GM12865 (cell line): ENCODE measurements at regions not wholly inside any gene's neighbourhood (a gene's known extent, or its start where the extent isn't known, plus 50 kb on each side); places are given as distances from the start of the nearest gene placed in this dataset.

Source experiments
- DNase-seq: peaks from one replicate; pipeline ENCODE4 v3.0.0; 2010; ENCODE audit warnings: low read depth
- H3K4me3 ChIP-seq: 2 replicates; pipeline ENCODE4 v1.5.1; 2011; ENCODE audit warnings: mild to moderate bottlenecking, low read depth, low read length, control low read depth
- TF ChIP-seq, protein P1 (sequence below): IDR thresholded peaks from 2 replicates; pipeline ENCODE4 v1.5.1; 2011; ENCODE audit warnings: low read length, control low read depth, low read depth, inconsistent platforms; ENCODE audit not compliant: insufficient read depth; ENCODE audit errors: missing control alignments

DNA sequence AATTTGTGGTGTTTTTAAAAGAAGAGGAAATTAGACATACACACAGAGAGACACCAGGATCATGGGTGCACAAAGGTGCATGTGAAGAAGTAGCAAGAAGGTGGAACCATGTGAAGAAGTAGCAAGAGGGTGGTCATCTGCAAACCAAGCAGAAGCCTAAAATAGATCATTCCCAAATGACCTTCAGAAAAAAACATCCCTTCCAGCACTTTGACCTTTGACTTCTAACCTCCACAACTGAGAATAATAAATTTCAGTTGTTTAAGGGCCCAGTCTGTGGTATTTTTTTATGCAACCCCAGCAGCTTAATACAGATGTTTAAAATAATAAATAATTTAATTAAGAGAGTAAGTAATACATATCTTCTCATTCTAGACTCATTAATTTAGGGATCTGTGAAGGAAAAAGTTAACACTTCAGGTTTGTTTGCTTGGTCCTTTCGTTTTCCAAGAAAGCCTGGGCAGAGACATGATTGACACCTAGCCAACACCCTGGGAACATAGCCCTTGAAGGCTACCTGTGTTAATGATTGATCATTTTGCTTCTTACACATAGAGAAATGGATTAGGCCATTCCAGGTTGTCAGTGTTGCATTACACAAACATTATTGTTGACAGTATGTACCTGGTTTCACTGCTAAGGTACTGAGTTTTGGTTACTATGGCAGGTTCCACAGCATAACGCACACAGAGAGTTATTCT, 1331.2 kb upstream of the GBE1 start:
- H3K4me3 ChIP-seq, result no peak overlapping the region
- TF ChIP-seq, protein P1, sequence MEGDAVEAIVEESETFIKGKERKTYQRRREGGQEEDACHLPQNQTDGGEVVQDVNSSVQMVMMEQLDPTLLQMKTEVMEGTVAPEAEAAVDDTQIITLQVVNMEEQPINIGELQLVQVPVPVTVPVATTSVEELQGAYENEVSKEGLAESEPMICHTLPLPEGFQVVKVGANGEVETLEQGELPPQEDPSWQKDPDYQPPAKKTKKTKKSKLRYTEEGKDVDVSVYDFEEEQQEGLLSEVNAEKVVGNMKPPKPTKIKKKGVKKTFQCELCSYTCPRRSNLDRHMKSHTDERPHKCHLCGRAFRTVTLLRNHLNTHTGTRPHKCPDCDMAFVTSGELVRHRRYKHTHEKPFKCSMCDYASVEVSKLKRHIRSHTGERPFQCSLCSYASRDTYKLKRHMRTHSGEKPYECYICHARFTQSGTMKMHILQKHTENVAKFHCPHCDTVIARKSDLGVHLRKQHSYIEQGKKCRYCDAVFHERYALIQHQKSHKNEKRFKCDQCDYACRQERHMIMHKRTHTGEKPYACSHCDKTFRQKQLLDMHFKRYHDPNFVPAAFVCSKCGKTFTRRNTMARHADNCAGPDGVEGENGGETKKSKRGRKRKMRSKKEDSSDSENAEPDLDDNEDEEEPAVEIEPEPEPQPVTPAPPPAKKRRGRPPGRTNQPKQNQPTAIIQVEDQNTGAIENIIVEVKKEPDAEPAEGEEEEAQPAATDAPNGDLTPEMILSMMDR, result no peak
- DNase-seq, result no peak

DNA sequence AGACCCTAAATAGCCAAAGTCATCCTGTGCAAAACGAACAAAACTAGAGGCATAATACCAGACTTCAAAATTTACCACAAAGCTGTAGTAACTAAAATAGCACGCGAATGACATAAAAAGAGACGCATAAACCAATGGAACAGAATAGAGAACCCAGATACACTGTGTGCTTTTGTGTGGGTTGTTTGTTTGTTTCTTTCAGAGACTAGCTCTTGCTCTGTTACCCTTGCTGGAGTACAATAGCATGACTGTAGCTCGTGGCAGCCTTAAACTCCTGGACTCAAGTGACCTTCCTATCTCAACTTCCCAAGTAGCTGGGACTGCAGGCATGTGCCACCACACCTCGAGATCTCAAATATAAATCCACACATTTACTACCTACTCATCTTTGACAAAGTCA, 1314.6 kb upstream of the GBE1 start:
- TF ChIP-seq, protein P1, result no peak

DNA sequence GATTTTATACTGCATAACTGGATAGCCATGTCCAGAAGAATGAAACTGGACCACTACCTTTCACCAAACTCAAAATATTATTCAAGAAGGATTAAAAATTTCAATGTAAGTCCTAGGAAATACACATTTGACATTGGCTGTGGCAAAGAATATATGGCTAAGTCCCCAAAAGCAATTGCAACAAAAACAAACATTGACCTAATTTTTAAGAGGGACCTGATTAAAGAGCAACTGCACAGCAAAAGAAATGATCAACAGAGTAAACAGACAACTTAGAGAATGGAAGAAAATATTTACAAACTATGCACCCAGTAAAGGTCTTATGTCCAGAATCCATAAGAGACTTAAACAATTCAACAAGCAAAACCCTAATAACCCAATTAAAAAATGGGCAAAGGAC, 1313.0 kb upstream of the GBE1 start:
- TF ChIP-seq, protein P1, result no peak
- no peak overlapping the region for H3K4me3 ChIP-seq
- no peak for DNase-seq

More for the DNA sequence above, 1314.6 kb upstream of the GBE1 start:
- DNase-seq, result no peak
- no peak overlapping the region for H3K4me3 ChIP-seq

DNA sequence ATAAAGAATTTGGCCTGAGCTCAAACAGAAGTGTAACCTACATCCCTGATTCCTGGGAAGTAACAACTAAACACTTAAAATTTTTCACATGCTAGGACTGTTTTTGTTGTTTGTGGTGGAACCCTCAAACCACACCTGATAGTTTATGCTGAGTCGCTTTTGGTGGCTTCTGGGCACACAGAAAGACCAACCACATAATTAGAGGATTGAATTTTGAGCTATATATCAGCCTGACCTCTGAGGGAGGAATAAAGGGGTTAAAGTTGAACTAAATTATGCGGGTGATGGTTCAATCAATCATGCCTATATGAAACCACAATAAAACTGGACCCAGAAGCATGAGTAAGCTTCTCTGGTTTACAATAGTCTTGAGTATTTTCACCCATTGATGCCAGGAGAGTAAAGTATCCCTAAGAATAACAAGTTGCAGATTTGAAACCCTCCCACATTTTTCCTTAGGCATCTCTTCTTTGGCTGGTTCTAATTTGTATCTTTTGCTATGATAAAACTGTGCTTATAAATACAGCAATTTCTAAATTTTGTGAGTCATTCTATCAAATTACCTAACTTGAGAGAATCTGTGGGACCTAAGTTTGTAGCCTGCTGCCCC, 1304.5 kb upstream of the GBE1 start:
- TF ChIP-seq, protein P1, result no peak
- DNase-seq, result no peak
- no peak overlapping the region for H3K4me3 ChIP-seq

DNA sequence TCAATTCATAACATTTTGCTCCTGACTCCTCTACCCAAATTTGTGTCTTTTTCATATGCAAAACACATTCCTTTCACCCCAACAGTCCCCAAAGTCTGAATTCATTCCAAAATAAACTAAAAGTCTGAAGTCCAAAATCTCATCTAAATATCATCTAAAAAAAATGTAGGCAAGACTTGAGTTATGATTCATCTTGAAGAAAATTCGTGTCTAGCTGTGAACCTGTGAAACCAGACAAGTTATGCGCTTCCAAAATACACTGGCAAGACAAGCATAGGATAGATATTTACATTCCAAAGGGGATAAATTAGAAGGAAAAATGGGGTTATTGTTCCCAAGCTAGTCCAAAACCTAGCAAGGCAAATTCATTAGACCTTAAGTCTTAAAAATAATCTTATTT, 1302.0 kb upstream of the GBE1 start:
- no peak overlapping the region for H3K4me3 ChIP-seq
- TF ChIP-seq, protein P1, result no peak
- no peak for DNase-seq

DNA sequence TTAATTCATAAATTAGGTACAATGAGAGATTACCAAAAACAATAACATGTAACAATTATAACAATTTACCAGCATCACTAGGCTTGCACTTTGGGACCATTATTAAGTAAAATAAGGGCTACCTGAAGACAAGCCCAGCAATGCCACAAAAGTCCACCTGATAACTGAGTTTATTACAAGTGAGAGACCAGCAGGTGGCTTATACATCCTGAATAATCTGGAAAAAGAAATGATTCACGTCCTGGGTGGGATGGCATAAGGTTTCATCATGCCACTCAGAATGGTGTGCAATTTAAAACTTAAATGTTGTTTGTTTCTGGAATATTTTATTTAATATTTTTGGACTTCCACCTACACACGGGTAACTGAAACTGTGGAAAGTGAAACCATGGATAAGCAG, 1287.1 kb upstream of the GBE1 start:
- no peak for DNase-seq

More for the DNA sequence above, 1287.1 kb upstream of the GBE1 start:
- no peak overlapping the region for H3K4me3 ChIP-seq
- TF ChIP-seq, protein P1, result no peak
